Fibroblast of lung (primary cell): ENCODE measurements at regions not wholly inside any gene's neighbourhood (a gene's known extent, or its start where the extent isn't known, plus 50 kb on each side); places are given as distances from the start of the nearest gene placed in this dataset.

Source experiments
- DNase-seq, 2 donors: peaks; one replicate each; pipeline versions ENCODE4 v3.0.0 to v3.0.0-alpha.2; 2010; ENCODE audit warnings: low read depth in 2 of 2
- H2AFZ ChIP-seq: 2 replicates; pipeline ENCODE4 v1.5.1; 2012; ENCODE audit warnings: low read length, control low read depth, inconsistent platforms
- H3K27ac ChIP-seq: 2 replicates; pipeline ENCODE4 v1.5.1; 2011; ENCODE audit warnings: low read length, control low read depth; ENCODE audit not compliant: insufficient read depth
- H3K27me3 ChIP-seq: 2 replicates; pipeline ENCODE4 v1.5.1; 2011; ENCODE audit warnings: mild to moderate bottlenecking, low read length; ENCODE audit not compliant: control insufficient read depth, insufficient read depth
- H3K36me3 ChIP-seq: 2 replicates; pipeline ENCODE4 v1.5.1; 2011; ENCODE audit warnings: low read length; ENCODE audit not compliant: control insufficient read depth, insufficient read depth
- H3K4me1 ChIP-seq: 2 replicates; pipeline ENCODE4 v1.5.1; 2011; ENCODE audit warnings: low read length; ENCODE audit not compliant: control insufficient read depth, insufficient read depth; ENCODE audit errors: extremely low read depth
- H3K4me2 ChIP-seq: 2 replicates; pipeline ENCODE4 v1.5.1; 2011; ENCODE audit warnings: low read length, control low read depth; ENCODE audit not compliant: insufficient read depth; ENCODE audit errors: extremely low read depth
- H3K4me3 ChIP-seq, 4 experiments: fragments of 200-600 bp in 1 of 4; sonication (generic) in 1 of 4; replicated peaks in 1 of 4; 2 replicates each; pipeline ENCODE4 v1.5.1; 2011 to 2016; ENCODE audit warnings: low read length in 4 of 4, low read depth in 3 of 4, mild to moderate bottlenecking in 3 of 4, control low read depth in 2 of 4, inconsistent platforms in 1 of 4, mixed read lengths in 1 of 4; ENCODE audit not compliant: insufficient read depth in 1 of 4; ENCODE audit errors: control extremely low read depth in 1 of 4
- H3K79me2 ChIP-seq: 2 replicates; pipeline ENCODE4 v1.5.1; 2012; ENCODE audit warnings: mild to moderate bottlenecking, low read length, inconsistent platforms; ENCODE audit not compliant: control insufficient read depth, insufficient read depth
- H3K9ac ChIP-seq: 2 replicates; pipeline ENCODE4 v1.5.1; 2011; ENCODE audit warnings: mild to moderate bottlenecking, low read length, control low read depth; ENCODE audit not compliant: insufficient read depth
- H3K9me3 ChIP-seq: 2 replicates; pipeline ENCODE4 v1.5.1; 2012; ENCODE audit warnings: low read depth, low read length; ENCODE audit not compliant: control insufficient read depth, insufficient read depth
- H4K20me1 ChIP-seq: 2 replicates; pipeline ENCODE4 v1.5.1; 2011; ENCODE audit warnings: low read length; ENCODE audit not compliant: control insufficient read depth, insufficient read depth; ENCODE audit errors: extremely low read depth
- EZH2 ChIP-seq: IDR thresholded peaks from 2 replicates; pipeline ENCODE4 v1.5.1; 2012; ENCODE audit warnings: low read length, control low read depth, mild to moderate bottlenecking; ENCODE audit errors: missing control alignments
- TF ChIP-seq, protein P1 (sequence below), 2 donors: IDR thresholded peaks in 1 of 2; conservative IDR thresholded peaks in 1 of 2; 1 replicate in 1 of 2; 2 replicates in 1 of 2; pipeline ENCODE4 v1.5.1; 2011 to 2012; ENCODE audit warnings: low read length in 2 of 2, control low read depth in 1 of 2, inconsistent platforms in 1 of 2, low read depth in 1 of 2, mild to moderate bottlenecking in 1 of 2

- Histone ChIP-seq H3K27ac (no peak overlapping the region), H3K79me2 (no peaks in the 10 kb centered on the region), H3K36me3 (no peaks in the 10 kb centered on the region), H2AFZ (no peak overlapping the region), H3K4me2 (no peak overlapping the region), H4K20me1 (no peaks in the 10 kb centered on the region), H3K9ac (no peak overlapping the region), H3K4me1 (no peaks in the 10 kb centered on the region), H3K4me3 (no peak overlapping the region), H3K27me3 (no peaks in the 10 kb centered on the region), H3K9me3 (no peaks in the 10 kb centered on the region)
- TF ChIP-seq, protein P1, sequence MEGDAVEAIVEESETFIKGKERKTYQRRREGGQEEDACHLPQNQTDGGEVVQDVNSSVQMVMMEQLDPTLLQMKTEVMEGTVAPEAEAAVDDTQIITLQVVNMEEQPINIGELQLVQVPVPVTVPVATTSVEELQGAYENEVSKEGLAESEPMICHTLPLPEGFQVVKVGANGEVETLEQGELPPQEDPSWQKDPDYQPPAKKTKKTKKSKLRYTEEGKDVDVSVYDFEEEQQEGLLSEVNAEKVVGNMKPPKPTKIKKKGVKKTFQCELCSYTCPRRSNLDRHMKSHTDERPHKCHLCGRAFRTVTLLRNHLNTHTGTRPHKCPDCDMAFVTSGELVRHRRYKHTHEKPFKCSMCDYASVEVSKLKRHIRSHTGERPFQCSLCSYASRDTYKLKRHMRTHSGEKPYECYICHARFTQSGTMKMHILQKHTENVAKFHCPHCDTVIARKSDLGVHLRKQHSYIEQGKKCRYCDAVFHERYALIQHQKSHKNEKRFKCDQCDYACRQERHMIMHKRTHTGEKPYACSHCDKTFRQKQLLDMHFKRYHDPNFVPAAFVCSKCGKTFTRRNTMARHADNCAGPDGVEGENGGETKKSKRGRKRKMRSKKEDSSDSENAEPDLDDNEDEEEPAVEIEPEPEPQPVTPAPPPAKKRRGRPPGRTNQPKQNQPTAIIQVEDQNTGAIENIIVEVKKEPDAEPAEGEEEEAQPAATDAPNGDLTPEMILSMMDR (conservative IDR thresholded peaks at IDR 0.05 in 1 of 2, IDR thresholded peaks at IDR 0.05 in 1 of 2; ENCODE audit: low read depth in 1 of 2, low read length in 2 of 2) = no peak
- TF ChIP-seq EZH2 = no peak
- no peak for DNase-seq
Measured at GRCh38 chr10:131841131-131841660, 59.6 kb upstream of the PPP2R2D start.

- no peaks in the 10 kb centered on the region for H3K27me3 ChIP-seq
- no peaks in the 10 kb centered on the region for H3K9me3 ChIP-seq
- H3K79me2 ChIP-seq = no peaks in the 10 kb centered on the region
- no peaks in the 10 kb centered on the region for H3K36me3 ChIP-seq
- H3K4me3 ChIP-seq = no peak overlapping the region
- TF ChIP-seq, protein P1 (conservative IDR thresholded peaks at IDR 0.05 in 1 of 2, IDR thresholded peaks at IDR 0.05 in 1 of 2; ENCODE audit: low read depth in 1 of 2, low read length in 2 of 2) = no peak
- TF ChIP-seq EZH2 = no peak
- H3K4me2 ChIP-seq = no peak overlapping the region
- DNase-seq = no peak
- H3K4me1 ChIP-seq = no peaks in the 10 kb centered on the region
- H4K20me1 ChIP-seq = no peaks in the 10 kb centered on the region
- no peak overlapping the region for H3K27ac ChIP-seq
- no peak overlapping the region for H2AFZ ChIP-seq
- no peak overlapping the region for H3K9ac ChIP-seq
Measured at GRCh38 chr10:131841661-131842139, 59.1 kb upstream of the PPP2R2D start.

DNA sequence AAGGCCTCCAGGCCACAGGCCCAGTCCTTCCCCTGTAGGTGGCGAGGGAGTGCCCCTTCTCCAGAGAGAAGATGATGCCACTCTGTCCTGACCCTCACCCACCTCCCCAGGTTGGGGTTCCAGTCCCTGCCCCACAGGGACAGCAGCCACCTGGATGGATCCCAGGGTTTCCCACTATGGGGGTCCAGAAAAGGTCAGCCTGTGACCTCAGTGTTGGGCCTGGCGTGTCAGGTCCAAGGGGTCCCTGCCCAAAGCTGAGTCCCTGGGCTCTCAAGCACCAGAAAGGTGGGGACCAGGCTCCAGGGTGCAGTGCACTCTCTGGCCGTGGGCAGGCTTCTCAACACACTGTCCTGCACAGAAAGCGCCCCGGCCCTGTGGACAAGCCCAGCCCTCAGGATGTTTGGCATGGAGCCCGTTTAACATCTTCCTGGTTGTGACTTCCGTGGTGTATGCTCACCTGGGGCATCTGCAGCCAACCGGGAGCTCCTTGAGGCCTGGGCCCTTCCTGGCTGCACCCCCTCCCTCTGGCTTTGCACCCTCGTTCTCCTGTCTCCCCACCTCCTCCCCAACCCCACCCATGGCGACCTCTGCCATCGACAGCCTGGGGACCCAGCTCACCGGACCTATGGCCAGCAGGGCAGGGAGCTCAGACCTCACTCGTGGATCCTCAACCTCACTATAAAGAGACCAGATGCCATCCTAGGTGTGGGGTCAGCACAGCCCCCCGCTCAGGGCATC is 58.3 kb upstream of the PPP2R2D start:
- Histone ChIP-seq H2AFZ (no peak overlapping the region), H3K9me3 (no peaks in the 10 kb centered on the region), H4K20me1 (no peaks in the 10 kb centered on the region), H3K36me3 (no peaks in the 10 kb centered on the region), H3K27ac (no peak overlapping the region), H3K27me3 (no peaks in the 10 kb centered on the region), H3K79me2 (no peaks in the 10 kb centered on the region), H3K4me3 (no peak overlapping the region), H3K9ac (no peak overlapping the region), H3K4me1 (no peaks in the 10 kb centered on the region), H3K4me2 (no peak overlapping the region)
- DNase-seq = no peak
- TF ChIP-seq EZH2 = no peak
- TF ChIP-seq, protein P1 (conservative IDR thresholded peaks at IDR 0.05 in 1 of 2, IDR thresholded peaks at IDR 0.05 in 1 of 2; ENCODE audit: low read depth in 1 of 2, low read length in 2 of 2) = no peak
